GM19372 (cell line): ENCODE measurements at regions not wholly inside any gene's neighbourhood (a gene's known extent, or its start where the extent isn't known, plus 50 kb on each side); places are given as distances from the start of the nearest gene placed in this dataset.
"Not testable (repeated sequence)": the region's sequence is repeated elsewhere in the genome, so short reads cannot be mapped to it uniquely, and the experiment has no call there.

Experiments
- ATAC-seq: cut with Tn5 transposase; IDR thresholded peaks from one replicate; pipeline ENCODE4 v1.9.1; 2021; ENCODE audit warnings: mild to moderate bottlenecking, low read depth, moderate library complexity; ENCODE audit not compliant: unreplicated experiment

DNA sequence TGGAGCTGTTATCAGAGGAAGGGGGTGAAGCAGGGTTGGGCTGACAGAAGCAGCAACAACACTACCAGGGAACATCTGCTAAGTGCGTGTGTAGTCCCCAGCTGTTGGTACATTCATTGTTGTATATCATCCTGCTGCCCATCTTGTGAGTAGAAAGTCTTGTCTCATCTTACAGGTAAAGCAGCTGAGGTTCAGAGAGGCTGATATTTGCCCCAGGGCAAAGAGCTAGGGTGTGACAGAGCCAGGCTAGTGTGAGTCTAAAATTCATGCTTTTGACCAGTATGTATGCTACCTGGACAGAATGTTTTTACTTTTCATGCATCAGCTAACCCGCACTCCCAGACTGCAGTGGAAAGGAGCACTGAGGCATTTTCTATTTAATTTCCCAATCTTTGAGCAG lies 221.6 kb downstream of the STK31 start:
- ATAC-seq: no peak

DNA sequence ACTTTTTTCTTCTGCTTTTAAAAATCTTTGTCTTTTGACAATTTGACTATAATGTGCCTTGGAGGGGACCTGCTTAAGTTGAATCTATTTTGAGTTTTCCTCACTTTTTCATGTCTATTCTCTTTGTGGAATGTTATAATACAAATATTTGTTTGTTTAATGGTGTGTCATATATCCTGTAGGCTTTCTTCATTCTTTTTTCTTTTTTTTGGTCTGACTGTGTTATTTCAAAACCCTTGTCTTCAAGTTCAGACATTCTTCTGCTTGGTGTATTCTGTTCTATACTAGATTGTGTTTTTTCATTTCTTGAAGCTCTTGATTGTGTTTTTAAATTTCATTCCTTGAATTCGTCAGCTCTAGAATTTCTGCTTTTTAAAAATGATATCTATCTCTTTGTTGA lies 228.2 kb downstream of the STK31 start:
- ATAC-seq: no peak

DNA sequence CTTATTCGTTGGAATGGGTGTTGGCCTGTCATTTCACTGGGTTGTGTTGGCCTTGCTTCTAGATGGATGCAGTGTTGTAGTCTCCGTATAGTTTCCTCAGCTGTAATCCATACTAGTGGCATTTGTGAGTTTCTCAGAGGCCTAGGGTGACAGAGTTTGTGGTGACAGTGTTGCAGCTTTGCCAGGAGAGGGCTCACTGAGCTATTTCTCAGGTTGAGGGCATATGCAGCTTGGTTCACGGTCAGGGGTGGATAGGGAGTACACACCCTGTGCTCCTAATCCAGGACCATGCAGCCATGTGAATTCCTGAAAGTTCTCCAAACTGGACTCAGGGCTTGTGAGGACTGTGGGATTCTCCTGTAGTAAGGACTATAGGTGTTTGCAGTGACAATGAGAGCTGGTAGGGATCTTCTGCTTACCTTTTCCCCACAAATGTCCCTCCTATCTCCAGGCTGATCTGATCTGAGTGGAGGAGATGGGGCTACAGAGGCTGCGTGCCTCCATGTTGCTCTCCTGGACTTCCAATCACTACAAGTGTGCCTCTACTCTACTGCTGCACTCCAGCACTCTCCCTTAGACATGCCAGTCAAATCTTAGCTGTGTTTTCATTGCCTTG lies 229.0 kb downstream of the STK31 start:
- ATAC-seq: peak; percentile 81

DNA sequence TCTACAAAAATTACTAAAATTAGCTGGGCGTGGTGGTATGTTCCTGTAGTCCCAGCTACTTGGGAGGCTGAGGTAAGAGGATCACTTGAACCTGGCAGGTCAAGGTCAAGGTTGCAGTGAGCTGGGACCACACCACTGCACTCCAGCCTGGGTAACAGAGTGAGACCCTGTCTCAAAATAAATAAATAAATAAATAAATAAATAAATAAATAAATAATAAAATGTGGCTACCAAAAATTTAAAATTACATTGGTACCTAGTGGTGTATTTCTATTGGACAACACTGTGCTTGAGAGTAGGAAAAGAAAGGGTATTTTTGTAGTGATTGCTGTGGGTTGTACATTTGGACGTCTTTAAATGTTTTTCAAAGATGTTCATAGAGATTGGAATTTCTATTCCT lies 229.7 kb downstream of the STK31 start:
- ATAC-seq: not testable (repeated sequence)

DNA sequence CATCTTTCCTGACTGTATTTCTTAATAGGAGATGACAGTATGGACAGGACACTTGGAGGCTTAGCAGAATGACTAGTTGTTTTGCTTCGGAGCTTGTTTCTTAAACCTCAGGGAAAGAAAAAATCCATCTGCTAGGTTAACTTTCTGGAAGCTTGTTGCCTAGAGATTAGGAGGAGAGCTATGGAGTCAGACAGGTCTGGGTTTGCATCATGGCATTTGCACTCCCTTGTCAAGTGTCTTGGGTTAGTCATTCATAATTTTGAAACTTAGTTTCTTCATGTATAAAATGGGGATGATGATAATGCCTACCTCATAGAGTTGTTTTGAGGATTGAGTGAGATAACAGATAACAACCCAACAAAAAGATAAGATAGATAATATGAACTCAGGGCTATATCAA lies 231.5 kb downstream of the STK31 start:
- ATAC-seq: no peak

DNA sequence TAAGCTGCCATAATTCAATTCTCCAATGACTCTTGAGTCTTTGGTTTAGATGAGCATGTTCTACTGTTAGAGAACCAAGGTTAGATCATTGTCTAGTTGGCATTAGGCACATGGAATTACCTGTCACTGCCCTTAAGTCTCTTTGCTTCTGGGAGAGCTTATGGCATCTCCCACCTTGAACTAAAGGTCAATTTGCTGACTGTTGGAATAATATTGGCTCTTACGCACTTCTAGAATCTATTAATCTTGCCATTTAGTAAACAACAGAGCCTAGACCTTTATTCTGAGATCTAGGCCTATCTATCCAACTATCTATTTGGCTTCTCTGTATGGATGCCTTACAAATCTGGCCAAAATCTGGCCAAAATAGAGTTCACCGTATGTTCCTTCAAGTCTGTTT lies 232.0 kb downstream of the STK31 start:
- ATAC-seq: no peak

DNA sequence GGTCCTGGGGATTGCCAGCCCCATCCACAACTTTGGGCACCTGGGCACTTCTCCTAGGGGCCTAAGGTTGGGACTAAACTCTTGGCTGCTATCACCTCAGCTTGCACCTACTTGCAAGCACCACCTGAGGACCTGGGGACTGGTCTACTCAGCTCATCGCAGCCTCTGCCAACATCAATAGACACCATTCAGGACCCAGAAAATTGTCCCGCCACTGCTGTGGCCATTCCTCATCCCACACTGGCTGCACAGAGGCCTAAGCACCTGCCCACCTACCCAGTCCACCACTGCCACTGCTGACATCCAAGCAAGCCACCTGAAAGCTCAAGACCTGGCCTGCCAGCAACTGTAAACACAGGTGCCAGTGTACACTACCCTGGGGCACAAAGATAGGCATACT lies 234.1 kb downstream of the STK31 start:
- no peak for ATAC-seq

DNA sequence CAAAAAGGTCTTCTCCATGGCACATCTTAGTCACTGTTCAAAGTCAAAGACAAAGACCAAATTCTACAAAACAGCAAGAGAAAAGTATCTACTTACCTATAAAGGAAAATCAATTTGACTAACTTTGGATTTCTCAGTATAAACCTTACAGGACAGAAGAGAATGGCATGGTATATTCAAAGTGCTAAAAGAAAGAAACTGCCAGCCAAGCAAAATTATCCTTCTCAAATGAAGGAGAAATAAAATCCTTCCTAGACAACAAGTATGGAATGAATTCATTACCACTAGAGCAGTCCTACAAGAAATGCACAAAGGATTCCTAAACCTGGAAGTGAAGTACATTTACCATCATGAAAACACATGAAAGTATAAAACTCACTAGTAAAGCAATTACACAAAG lies 235.5 kb downstream of the STK31 start:
- ATAC-seq: no peak

DNA sequence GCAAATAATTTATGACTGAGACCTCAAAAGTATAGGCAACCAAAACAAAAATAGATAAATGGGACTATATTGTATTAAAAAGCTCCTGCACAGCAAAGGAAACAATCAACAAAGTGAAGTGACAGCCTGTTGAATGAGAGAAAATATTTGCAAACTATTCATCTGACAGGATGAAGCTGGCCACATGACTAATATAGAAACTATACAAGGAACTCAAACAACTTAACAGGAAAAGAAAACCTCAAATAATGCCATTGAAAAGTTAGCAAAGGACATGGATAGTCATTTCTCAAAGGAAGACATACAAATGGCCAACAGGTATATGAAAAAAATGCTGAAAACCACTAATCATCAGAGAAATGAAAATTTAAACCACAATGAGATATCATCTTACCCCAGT lies 245.1 kb downstream of the STK31 start:
- no peak for ATAC-seq

DNA sequence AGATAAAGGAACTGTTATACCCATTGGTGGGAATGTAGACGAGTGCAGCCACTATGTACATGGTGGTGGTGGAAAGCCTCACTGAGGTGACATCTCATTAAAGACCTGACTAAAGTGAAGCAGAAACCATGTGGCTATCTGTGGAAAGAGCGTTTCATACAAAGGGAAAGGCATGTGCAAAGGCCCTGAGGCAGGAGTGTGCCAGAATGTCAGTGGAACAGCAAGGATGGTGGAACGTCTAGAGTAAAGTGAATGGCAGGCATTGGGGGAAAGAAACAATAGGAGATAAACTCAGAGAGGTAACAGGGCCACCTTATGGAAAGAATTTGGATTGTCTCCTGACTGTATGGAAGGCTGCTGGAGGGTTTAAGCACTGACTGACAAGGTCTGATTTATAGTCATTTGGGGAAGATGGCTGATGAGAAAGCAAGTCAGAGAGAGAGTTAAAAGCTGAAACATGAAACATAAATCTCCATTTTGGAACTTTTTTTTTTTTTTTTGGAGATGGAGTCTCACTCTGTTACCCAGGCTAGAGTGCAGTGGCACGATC lies 245.7 kb downstream of the STK31 start:
- ATAC-seq: no peak

DNA sequence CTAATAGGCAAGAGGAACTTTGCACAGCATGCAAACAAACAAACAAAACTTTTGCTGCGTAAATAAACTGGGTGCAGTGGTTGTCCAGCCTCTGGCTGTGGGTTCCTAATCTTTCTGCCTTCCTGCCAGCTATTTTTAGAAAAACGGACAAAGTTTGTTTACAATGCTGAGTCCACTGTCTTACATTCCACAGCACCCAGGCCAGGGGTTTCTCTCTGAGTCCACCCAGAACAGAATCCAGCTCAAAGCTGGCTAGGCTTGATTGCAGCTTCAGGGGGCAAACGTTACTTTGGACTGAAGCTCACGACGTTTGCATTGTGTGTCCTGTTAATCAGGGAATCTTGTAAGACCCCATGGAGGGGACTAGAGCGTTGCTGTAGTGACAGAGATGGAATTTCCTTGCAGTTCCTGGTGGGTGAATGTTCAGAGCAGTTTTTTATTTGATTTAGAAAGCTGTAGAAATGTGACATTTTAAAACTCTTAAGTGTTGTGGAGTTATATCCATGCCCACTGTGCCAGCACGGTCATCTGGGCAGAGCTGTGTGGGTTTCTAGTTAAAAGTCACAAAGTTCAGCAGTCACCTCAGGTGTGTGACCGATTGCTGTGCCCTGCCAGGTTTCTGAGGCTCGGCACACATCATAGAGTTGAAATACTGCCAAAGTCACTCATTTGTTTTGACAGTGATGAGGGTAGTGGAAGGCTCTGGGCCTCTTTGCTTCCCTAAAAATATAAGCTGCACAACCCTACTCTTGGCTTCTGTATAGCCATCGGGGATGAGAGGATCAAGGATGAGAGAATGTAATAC lies 247.0 kb downstream of the STK31 start:
- no peak for ATAC-seq

DNA sequence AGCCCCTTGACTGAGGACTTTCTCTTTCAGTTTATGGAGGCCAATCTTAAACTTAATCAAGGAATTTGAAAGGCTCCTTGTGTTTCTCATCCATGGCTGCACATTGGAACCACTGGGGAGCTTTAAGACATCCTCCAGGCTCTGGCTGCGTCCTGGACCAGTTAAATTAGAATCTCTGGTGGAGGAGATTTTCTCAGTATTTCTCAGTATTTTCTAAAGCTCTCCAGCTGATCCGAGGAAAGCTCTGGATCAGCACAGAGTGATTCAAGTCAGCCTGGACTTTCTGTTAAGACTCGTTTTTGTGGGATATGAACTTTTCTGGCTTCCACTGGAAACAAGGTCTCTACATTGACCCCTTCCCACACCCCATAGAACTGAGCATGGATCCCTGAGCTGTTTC lies 249.8 kb downstream of the STK31 start:
- no peak for ATAC-seq

DNA sequence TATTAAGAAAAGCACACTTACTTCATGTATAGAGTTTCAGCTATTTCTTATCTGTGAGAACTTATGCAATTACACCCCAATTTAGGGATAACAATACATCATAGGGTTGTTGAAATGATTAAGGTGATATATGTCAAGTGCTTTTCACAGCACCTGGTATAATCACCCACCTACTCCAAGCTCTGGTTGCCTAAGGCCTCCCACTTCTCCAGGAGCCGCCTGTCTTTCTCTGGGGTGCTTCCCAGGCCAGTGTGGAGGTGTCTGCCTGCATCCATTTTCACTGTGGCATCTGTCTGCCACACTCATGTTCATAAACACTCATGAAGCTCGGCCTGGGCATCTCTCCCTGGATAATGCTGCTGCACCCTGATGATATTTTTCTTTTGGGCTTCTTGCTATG lies 250.3 kb downstream of the STK31 start:
- no peak for ATAC-seq

DNA sequence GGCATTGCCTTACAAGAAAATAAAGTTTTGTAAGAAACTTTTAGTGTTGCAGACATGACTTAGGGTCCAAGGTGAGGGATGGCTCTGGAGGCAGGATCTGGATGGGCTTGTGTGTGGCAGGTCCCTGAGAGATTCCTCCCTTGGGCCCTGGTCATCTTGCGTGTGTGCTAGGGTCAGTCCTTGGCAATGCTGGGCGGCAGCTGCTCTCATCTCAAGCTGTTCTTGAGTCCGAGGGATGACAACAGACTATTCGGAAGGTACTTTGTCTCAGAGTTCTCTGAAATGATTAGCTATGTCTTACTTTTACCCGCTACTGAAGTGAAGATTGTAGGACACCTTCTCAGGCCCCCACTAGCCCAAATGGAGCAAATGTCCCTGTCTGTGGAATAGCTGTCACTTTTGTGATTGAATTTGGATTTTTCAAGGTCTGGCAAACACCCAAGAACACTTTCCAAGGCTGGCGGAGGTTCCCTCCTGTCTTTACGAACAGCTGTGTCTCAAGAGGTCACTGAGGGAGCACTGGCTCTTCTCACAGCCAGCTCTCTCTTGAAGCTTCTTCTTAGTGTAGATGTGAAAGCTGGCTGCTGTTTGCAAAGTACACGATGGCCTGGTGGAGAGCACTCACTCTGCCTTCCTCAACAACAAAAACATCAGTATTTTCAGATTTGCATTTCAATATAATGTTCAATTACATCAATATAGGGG lies 253.6 kb downstream of the STK31 start:
- ATAC-seq: no peak

DNA sequence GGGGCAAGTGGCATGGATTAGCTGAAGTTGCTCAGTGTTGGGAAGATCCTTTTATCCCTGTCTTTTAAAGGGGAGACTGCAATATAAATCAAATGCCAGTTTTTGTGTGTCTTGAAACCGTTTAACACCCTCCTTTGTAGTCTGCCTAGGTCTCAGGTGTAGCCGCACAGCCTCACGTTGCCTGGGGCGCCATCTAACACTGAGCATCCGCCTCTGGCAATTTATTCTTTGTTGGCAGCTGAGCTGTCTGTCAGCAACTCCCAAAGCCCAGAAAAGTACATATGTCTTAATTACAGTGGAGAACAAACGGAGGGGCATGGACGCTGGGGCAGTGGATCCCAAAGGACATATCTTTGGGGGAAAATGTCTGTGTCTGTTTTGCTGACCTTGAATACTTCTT lies 254.7 kb downstream of the STK31 start:
- no peak for ATAC-seq

DNA sequence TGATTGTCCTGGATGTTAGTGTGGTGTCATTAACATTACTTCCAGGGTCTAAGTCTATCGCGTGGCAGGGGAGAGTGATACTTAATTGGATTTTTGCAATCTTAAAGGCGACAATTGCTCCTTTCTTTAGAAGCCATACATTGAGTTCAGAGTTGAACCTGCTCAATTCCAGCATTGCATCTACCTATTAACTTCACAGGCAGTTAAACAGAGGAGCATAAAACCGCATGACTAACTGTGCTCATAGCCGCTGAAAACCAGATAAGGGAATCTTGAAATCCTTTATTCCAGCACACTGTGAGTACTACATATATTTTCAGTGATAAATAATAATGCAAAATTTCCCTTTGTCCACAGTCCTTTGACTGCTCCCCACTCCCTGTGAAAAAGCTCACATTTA lies 255.3 kb downstream of the STK31 start:
- no peak for ATAC-seq

DNA sequence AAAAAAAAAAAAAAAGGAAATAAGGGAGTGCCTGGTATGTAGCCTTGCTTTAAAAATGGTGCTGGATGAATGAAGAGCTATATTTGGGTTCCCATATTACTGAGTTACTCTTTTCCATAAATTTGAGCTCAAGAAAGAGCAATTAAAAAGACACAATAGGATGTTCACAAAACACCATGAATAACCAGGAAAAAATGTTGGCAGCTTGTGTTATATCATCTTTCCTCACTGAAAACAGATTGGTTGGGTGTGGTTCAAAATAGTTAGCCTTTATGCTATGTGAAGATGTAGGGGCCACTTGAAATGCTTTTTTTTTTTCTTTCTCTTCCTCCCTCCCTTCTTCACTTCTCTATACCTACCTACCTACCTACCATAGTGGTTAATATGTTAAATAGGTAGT lies 256.9 kb downstream of the STK31 start:
- ATAC-seq: no peak

DNA sequence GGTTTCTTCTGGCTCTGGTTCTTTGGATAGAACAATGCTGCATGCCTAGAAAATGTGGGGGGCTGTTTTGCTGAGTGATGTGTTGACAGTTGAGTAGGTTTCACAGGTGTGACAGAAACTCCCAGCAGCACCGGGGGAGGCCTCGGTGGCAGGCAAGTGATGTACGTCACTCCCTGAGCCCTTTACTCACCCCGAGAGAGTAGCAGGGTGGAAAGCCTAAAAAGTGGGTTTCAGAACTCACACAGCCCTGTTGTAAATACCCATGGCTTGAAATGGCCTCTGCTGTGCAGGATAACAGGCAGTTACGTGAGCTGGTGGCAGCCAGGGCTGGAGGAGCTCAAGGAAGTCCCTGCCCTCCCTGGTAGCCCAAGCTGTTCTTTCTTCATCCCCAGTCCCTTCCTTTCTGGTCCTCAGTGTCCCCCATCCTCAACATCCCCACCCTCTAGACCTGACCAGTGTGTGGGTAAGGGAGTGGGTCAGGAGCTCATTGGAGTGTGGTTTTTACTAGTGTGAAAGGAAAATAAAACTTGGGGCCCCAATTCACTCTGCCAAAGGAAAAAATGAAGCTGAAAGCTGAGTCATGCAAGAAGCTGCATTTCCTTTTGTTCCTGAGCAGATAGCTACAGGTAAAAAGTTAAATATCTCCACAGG lies 258.1 kb downstream of the STK31 start:
- no peak for ATAC-seq

DNA sequence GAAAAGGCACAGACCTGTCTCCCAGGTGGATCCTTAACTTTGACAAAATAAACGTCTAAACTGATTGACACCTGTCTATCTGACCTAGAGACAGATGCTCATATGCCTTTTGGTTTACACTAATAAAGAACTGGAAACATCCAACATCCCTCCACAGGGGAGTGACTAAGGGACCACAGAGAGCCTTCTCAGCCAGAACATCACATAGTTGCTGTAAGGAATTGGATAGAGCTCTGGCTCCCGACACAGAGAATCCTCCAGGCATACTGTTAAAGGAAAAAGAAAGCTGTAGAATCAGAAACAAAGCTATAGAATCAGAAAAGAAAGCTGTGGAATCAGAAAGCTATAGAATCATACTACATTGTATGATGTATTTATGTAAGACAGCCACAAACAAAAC lies 258.8 kb downstream of the STK31 start:
- ATAC-seq: no peak

DNA sequence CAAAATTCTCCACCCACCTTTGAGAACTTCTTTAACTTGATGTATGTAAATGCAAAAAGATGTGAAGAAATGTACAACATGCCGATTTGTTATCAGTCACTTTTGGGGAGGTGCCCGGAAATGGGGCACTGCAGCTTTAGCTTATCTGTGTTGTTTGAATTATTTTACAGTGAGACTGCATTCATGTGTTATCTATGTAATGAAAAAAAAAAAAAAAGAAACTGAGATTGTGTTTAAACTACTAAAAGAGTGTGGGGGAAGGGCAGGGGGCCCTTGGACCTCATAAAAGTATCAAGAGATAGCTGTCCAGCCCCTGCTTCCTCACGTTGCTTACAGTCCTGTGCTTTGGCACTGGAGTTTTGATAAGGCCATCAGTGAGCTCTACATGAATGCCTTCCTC lies 259.4 kb downstream of the STK31 start:
- no peak for ATAC-seq

DNA sequence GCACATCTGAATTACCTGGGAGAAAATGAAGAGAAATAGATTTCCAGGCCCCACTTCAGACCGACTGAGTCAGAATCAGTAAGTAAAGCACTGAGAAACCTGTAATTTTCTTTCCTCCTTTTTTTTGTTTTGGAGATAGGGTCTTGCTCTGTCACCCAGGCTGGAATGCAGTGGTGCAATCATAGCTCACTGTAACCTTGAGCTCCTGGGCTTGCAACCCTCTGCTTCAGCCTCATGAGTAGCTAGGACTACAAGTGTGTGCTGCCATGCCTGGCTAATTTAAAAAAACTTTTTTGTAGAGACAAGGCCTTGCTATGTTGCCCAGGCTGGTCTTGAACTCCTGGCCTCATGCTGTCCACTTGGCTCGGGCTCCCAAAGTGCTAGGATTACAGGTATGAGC lies 260.2 kb downstream of the STK31 start:
- ATAC-seq: no peak
